T-helper 22 cell (primary cell): ENCODE measurements at regions not wholly inside any gene's neighbourhood (a gene's known extent, or its start where the extent isn't known, plus 50 kb on each side); places are given as distances from the start of the nearest gene placed in this dataset.

Experiments
- DNase-seq: peaks from one replicate; pipeline ENCODE4 v3.0.0-alpha.2; 2020; ENCODE audit warnings: low read depth

GRCh38 chr18:22253676-22254075 lies 84.3 kb downstream of the GATA6 start:
- DNase-seq: no peak

GRCh38 chr18:22253156-22253555 lies 83.8 kb downstream of the GATA6 start:
- no peak for DNase-seq
